ENCODE measurements at regions not wholly inside any gene's neighbourhood (a gene's known extent, or its start where the extent isn't known, plus 50 kb on each side); places are given as distances from the start of the nearest gene placed in this dataset.

GRCh38 chr1:208668991-208669390 is 424.8 kb upstream of the PLXNA2 start:
- TF ChIP-seq CTCF (IDR thresholded peaks at IDR 0.05; ENCODE audit: insufficient read depth, low read length, poor library complexity, severe bottlenecking) = no peak
- TF ChIP-seq EZH2phosphoT487 (conservative IDR thresholded peaks at IDR 0.05; ENCODE audit: low read length) = no peak

Data from SU-DHL-6 (cell line).